Suprapubic skin (tissue), 3 donors: ENCODE measurements at regions not wholly inside any gene's neighbourhood (a gene's known extent, or its start where the extent isn't known, plus 50 kb on each side); places are given as distances from the start of the nearest gene placed in this dataset.
"Not testable (repeated sequence)": the region's sequence is repeated elsewhere in the genome, so short reads cannot be mapped to it uniquely, and the experiment has no call there.

Experiments
- POLR2A ChIP-seq, 2 donors: fragments of 450-650 bp; IDR thresholded peaks; one replicate each; pipeline ENCODE4 v1.6.1; 2017; ENCODE audit warnings: antibody characterized with exemption in 2 of 2, mild to moderate bottlenecking in 2 of 2, moderate library complexity in 2 of 2
- TF ChIP-seq, protein P1 (sequence below), 2 donors: fragments of 200-600 bp in 1 of 2; fragments of 450-650 bp in 1 of 2; sonication (generic) in 1 of 2; IDR thresholded peaks; one replicate each; pipeline ENCODE4 v1.5.1; 2016 to 2019; ENCODE audit warnings: antibody characterized with exemption in 2 of 2, mild to moderate bottlenecking in 1 of 2, moderate library complexity in 1 of 2

DNA sequence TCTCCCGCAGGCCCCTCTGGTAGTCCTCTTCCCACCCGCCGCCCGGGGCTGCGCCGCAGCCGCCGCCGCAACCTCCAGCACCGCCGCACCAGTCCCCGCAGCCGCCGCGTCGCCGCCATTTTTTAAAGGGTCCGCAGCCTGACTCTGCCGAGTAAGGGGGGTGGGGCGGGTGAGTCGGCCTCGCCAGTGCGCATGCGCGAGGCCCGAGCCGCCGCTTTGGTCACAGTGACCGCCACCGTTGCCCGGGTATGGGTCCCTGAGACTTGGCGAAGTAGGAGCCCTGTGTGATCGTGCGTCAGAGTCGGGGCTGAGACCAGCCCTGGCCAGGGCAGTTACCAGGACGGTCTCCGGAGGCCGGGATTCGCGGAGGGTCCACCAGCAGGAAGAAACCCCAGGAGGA, 169.6 kb upstream of the ZNG1F start:
- TF ChIP-seq, protein P1, sequence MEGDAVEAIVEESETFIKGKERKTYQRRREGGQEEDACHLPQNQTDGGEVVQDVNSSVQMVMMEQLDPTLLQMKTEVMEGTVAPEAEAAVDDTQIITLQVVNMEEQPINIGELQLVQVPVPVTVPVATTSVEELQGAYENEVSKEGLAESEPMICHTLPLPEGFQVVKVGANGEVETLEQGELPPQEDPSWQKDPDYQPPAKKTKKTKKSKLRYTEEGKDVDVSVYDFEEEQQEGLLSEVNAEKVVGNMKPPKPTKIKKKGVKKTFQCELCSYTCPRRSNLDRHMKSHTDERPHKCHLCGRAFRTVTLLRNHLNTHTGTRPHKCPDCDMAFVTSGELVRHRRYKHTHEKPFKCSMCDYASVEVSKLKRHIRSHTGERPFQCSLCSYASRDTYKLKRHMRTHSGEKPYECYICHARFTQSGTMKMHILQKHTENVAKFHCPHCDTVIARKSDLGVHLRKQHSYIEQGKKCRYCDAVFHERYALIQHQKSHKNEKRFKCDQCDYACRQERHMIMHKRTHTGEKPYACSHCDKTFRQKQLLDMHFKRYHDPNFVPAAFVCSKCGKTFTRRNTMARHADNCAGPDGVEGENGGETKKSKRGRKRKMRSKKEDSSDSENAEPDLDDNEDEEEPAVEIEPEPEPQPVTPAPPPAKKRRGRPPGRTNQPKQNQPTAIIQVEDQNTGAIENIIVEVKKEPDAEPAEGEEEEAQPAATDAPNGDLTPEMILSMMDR (IDR thresholded peaks at IDR 0.05): not testable (repeated sequence)
- TF ChIP-seq POLR2A (IDR thresholded peaks at IDR 0.05): not testable (repeated sequence)
